ENCODE measurements at regions not wholly inside any gene's neighbourhood (a gene's known extent, or its start where the extent isn't known, plus 50 kb on each side); places are given as distances from the start of the nearest gene placed in this dataset.

GRCh38 chr13:85541476-85541875 lies 257.7 kb downstream of the SLITRK6 start:
- no peak for TF ChIP-seq CTCF (IDR thresholded peaks at IDR 0.05)
- TF ChIP-seq EZH2phosphoT487 (IDR thresholded peaks at IDR 0.05) = no peak
- no peak for TF ChIP-seq EZH2 (IDR thresholded peaks at IDR 0.05)
